Head of caudate nucleus (tissue), 42 donors: ENCODE measurements at regions not wholly inside any gene's neighbourhood (a gene's known extent, or its start where the extent isn't known, plus 50 kb on each side); places are given as distances from the start of the nearest gene placed in this dataset.

ENCODE experiments used
- DNase-seq, 42 donors: peaks; one replicate each; pipeline versions ENCODE4 v3.0.0 to v3.0.0-alpha.2; 2020 to 2021; ENCODE audit warnings: mixed read lengths in 7 of 42
- intact Hi-C: fragments of 100-400 bp; cut with DNase I; formaldehyde crosslinking; loops from one replicate; pipeline ENCODE4 v1.15.0; 2022

DNA sequence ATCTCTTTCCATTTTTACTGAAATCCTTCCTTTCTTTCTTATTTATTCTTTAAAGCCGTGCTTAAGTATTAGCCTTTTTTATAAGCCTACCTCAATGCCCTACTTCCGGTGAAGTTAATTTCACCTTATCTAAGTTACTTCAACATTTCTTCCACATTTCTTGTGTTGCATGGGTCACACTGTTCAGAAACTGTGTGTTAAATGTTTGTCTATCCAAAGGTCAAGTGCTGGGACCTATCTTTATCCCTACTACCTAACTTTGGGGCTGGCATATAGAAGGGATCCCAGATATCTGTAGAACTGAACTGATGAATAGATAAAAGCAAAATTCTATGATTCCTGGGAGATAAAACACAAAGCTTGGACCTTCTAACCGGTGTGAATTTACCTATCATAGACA, 332.3 kb upstream of the SATB1 start:
- DNase-seq: no peak
- intact Hi-C loops: no loop called here

DNA sequence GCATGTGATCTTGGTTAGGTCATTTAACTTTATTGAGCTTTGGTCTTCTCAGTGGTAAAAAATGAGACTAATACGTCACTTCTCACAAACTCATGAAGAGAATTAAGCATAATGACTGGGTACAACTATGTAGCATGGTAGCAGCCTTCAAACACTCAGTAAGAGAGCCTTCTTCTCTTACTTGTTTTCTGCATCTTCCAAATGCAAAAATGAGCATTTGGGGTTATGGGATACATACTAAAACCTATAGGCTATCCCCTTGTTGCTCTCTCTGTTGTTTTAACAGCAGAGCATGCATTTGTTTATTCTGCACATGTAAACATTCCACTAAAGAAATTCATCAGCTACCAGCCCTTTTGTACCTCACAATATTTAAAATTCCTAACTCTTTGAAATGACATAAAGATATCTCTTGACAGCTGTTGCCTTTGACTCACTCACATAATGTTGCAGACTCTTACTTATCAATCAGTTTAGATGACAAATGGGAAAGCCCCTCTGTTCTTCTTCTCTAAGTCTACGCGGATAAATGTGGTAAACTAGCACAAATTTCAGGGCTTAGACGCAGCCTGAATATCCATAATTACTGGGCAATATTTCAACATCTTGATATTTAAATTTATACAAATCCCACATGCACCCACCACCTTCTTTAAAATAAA, 327.3 kb upstream of the SATB1 start:
- DNase-seq: no peak
- intact Hi-C loops: no loop called here

DNA sequence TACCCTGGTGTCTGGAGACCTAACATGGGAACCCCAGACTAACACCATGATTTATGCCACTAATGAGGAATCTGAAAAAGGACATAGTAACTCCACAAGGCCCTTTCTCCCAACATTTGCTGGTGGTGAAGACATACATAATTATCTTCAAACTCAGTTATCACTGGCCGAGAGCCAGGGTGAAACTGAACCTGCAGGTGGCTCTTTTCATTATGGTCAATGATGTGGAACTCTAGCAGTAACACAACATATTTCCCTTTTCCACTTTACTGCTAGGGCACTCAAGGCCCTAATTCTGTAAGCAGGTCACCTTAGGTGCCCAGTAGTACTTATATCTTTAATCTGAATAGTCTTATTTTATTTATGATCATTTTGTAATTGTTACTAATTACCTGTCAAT, 326.4 kb upstream of the SATB1 start:
- no peak for DNase-seq
- intact Hi-C loops: no loop called here

DNA sequence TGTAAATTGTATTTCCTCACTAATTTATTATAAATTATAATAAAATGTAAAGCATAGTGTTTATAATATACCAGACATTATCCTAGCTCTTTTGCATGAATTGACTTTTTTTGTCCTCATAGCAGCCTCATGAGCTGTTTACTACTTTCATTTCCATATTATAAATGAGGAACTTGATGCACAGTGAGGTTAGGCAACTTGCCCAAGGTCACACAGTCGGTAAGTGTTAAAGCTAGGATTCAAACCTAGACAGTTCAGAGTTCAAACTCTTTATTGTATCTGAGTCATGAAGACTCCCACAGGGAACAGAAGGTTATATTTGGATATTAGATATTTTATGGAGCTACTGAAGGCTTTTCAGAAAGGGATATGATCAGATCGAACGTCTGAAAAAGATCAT, 322.2 kb upstream of the SATB1 start:
- intact Hi-C loops: no loop called here
- no peak for DNase-seq

DNA sequence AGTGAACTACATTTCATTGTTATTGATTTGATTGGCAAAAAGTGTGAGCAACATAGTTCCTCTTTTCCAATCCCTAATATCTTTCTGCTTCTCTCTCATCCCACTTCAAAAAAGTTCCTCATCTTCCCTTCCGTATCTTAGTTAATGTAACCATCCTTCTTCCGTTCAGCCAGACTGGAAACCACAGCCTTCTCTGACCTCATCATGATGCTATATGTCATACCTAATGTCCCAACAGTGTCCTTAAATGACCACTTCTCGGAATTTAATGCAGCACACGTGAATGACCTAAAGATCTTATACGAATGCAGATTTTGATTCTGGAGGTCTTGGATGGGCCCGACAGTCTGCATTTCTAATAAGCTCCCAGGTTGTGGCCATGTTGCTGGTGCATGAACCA, 320.3 kb upstream of the SATB1 start:
- no peak for DNase-seq
- intact Hi-C loops: no loop called here

DNA sequence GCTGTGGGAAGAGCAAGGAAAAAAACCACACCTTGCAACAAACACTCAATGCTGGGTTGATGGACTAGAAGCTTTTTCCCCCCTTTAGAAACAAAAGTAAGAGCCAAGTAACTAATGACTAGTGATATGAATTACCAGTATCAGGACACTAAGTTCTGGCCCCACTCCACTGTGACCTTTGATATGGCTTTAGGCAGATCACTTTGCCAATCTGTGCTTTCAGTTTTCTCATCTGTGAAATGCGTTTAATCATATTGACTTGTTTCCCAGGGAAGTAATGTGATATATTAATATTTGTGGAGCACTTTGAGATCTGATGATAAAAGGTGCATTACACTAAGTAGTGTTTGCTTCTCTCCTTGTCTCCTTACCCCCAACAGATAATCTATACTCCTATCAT, 319.3 kb upstream of the SATB1 start:
- no peak for DNase-seq
- intact Hi-C loops: no loop called here

DNA sequence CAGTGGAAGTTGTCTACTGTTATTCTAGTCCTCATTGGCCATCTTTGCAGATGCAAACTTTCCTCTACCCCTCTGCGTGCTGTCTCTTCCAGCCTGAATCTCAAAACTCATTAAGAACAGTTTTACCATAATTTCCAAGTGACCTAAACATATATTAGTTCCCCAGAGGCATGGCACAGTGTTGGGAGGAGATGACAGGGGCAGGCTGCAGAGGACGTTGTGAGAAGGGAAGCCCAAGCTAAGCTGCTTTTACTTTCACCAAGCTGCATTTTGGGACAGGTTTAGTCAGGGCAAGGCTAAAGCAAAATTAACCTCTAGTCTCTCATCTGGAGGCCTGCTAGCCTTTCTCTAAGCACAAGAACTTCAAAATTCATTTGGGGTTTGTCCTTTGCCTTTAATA, 318.6 kb upstream of the SATB1 start:
- no peak for DNase-seq
- intact Hi-C loops: no loop called here

DNA sequence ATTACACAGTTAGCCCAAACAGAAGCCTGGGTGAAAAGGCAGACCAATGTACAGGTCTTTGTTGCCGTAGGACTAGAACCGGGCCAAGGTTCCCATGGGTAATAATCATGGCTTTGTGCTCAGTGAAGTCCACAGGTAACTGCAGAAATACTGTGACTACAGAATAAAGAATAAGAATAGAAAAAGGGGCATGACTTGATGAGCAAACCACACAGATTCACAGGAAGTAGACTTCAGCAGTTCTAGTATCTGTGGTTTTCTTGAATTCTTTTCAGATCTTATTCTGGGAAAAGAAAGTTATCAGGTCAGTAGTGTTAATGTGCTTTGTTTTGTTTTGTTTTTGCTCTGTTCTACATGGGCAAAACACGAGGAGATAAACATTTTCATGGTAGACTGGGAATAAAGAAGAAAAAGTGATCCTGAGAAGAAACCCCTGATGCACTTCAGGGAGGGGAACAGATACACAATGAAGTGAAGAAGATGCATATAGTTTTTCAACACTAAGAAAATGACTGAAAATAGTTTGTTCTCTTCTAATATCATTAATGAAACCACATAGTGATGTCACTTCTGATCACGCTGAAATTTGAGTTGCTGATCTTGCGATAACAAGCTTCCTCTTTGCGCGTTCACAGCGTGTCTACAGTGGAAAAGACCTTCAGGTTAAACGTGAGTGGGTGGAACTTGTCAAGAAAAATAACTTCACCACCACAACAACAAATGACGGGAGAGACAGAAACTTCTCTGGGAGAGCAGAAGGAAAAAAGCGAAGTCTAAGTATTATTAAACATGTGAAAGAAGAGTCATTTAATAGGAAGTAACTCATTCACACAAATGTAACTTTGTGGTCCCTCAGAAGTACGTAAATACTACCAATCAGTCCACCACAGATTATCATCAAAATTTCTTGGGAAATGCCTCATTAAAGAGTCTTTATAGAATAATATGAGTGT, 315.8 kb upstream of the SATB1 start:
- no peak for DNase-seq
- intact Hi-C loops: no loop called here

DNA sequence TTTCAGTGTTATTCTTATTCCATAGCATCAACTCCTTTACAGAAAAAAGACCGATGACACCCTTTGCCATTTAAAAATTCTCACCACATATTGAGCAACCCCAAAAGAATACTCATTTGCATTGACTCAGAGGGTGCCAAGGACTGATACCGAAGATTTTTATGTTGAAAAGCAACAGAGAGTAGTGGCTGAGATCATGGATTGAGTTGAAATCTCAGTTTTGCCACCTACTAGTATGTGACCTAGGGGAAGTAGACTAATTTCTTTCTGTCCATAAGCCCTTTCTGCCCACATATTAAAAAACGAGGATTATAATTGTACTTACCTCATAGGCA, 313.9 kb upstream of the SATB1 start:
- DNase-seq: no peak
- intact Hi-C loops: no loop called here

DNA sequence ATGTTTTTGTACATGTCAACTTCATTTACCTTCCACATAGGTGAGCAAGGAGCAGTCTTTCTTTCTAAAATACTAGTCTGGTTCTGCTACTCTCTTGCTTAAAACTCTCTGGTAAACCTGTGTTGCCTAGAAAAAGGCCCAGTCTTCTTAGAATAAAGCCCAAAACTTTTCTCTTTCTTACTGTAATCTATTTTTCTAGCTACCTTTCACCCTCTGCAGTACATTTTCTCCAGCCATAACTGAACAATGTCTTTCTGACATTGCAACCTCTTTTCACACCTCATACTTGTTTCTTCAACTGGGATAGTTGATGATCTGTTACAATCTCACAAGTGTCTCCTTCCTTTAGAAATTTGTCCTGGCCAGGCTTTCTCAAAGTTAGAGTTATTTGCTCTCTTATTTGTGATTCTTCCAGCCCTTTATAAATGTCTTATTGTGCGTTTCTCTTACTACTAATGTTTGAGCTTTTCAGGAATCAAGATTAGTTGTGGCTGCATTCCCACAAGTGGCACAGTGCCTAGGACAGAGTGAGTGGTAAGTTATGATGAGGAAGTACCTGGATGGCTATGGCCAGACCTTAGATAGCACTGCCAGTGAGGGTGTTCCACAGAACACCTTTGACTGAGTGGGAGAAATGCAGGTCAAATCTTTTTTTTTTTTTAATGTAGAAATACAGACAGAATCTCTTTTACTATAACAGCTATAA, 313.4 kb upstream of the SATB1 start:
- DNase-seq: no peak
- intact Hi-C loops: no loop called here

DNA sequence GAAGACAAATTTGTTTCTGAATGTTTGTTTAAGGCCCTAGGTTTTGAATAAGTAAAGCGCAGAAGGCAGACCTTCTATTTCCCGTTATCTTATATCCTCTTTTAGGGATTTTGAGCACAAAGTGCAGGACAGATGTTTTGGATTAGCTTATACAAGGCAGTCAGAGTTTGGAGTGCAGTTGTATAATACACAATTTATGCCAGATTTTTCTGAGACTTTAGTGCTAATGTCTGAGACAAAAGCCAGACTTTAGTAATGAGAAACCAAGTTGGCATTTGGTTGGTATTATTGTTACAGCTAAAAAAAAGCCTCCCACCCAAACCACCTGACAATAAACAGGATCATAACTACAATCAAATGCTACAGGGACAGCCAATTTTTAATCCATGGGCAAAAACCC, 309.9 kb upstream of the SATB1 start:
- DNase-seq: no peak
- intact Hi-C loops: no loop called here

DNA sequence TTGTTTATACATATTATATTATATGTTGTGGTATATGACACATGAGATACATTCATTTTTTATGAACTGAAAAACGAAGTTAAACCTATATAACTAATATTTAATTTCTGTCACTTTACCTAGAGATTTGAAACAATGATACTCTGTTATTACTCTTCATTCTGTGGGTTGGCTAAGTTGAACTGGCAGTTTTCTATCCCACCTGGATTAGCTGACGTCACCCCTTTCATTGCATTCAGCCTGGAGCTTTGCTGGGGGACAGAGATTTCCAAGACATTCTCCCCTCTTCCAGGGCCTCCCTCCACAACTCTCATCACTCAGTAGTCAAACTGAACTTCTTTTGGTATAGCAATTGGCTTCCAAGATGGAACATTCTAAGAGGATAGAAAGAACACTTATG, 309.2 kb upstream of the SATB1 start:
- intact Hi-C loops: no loop called here
- DNase-seq: no peak

DNA sequence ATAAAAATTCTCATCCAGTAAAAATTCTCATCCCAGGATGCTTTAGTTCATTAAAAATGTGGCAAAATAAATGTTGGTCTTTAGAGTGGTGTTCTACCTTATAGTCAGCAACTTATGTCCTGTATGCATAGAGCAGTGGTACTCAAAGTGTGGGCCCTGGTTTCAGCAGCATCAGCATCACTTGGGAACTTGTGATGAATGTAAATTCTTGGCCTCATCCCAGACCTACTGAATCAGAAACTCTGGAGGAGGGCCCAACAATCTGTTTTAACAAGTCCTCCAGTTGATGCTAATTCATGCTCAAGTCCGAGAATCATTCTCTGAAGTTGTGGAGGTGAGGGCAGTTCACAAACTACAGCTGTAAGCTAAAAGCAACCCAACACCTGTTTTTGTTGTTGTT, 307.3 kb upstream of the SATB1 start:
- intact Hi-C loops: no loop called here
- no peak for DNase-seq

DNA sequence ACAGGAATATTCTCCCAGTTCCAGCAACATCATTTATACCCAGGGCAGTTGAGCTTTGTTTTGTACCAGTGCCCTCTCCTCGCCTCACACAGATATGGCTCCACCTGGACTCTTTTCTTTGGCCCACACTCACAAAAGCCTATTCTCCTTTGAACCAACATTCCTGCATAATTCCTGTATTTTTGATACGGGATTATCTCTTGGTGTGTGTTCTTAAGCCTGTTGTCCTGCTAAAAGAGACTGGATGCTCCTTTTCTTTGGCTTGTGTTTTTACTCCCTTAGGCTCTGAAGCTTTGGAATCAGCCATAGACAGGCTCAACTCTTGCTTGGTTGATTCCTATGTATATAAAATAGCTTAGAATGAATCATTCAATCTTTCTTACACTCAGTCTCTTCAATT, 305.4 kb upstream of the SATB1 start:
- no peak for DNase-seq
- intact Hi-C loops: no loop called here

DNA sequence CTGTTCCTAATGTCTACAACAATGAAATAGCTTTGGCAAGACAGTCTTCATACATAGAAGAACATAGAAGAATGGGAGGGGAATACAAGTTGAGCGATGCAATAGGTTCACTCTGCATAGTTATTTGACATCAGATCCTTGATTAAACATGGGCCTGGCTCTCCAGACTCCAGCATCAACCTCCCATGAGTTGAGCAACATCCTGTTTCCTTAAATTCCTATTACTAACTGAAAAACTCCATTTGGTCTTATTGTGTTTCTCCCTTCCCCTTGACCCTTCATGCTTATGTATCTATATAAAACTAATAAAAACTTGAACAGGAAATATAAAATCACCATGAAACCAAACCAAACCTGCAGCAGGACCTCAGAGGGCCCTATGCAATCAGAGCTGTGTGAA, 304.5 kb upstream of the SATB1 start:
- no peak for DNase-seq
- intact Hi-C loops: no loop called here

DNA sequence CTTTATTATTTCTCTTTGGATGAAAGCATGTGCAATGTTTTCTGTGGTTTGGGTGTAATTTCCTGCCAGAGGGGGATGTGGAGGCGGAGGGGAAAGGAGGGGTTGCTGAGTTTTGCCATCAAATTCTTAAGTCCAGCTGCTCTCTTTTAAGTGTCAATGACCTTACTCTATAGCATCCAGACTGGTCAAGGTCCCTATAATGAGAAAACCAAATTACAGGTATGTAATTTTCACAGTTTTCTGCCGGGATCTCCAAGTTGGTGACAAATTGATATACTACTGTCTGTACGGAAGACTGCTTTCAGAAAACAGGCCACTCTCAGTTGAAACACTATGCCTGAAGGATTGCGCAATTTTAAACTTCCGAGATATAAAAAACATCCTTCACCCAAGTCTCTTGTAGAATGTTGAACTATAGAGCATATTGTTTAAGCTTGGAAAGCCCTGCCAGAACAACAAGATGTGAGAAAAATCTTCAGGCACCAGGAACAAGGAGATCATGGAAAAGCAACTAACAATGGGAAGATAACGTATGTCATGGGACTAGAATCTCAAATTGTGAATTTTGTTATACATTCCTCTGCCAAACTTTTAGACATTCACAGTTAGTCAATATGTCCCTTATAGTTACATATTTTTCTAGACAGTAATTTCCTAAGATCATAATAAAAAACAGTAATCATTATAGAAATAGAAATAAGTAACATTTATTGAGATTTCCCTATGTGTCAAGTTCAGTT, 300.7 kb upstream of the SATB1 start:
- no peak for DNase-seq
- intact Hi-C loops: no loop called here

DNA sequence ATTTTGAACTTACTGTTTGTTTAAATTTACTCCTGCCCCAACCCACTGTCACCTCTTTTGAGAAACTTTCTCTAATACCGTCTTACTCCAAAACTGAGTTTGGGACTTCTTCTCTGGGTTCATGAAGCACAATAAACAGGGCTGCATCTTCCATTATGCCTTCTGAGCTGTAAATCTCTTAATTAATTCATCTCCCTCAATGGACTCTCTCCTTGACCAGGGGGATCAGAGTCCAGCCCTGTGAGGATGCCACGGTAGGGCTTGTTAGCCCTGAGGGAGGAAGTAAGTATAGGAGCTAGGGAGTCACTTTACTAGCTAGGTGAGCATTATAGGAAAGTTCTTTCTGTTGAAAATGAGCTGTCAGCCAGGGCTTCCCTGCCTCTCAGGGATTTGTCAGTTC, 299.3 kb upstream of the SATB1 start:
- intact Hi-C loops: no loop called here
- DNase-seq: no peak

DNA sequence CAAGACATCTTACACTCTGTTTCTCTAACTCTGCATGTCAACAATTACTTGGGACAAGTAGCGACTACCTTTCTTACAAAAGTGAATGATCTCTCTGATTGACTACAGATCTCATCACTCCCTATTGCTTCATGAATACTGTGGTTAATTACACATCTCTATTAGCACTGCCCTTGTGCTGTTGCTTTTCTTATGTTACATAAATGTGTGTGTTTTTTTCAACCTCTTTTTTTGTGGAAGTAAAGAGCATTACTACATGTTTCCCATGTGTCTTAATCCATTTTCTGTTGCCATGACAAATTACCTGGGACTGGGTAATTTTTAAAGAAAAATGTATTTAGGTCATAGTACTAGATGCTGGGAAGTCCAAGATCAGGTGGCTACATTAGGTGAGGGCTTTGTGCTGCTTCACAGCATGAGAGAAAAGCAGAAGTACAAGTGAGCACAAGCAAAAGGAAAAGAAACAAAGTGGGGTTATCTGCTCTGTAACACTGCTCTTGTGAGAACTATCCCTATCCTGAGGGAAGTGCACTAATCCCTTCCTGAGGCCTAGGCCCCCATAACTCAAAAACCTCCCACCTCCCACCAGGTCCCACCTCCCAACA, 298.2 kb upstream of the SATB1 start:
- DNase-seq: no peak
- intact Hi-C loops: no loop called here

DNA sequence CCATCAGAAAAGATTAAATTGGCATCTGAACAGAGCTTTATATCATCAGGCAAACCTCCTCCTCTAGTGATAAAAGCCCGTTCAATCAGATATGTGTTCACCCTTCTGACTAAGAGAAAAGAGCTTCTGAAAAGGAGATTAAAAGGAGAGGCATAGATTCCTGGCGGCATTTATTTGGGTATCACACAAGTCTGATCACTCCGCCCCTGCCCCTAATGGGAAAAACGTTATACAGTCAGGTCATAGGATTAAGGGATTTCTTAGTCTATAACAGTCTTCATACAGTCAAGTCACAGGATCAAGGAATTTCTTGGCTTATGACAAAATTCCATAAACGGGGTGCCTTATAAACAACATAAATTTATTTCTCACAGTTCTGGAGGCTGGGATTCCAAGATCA, 295.4 kb upstream of the SATB1 start:
- DNase-seq: no peak
- intact Hi-C loops: no loop called here
